ENCODE measurements at regions not wholly inside any gene's neighbourhood (a gene's known extent, or its start where the extent isn't known, plus 50 kb on each side); places are given as distances from the start of the nearest gene placed in this dataset.
"Not testable (repeated sequence)": the region's sequence is repeated elsewhere in the genome, so short reads cannot be mapped to it uniquely, and the experiment has no call there.

GRCh38 chr10:111634191-111634590 lies 549.4 kb downstream of the GPAM start:
- POLR2A ChIA-PET, result no interaction called here
- no peaks in the 10 kb centered on the region for H3K36me3 Mint-ChIP-seq
- H3K9me3 Mint-ChIP-seq, result peaks cover 2% of the 10 kb centered on the region
- DNase-seq, result no peak
- no peaks in the 10 kb centered on the region for H3K27me3 Mint-ChIP-seq
- no peak for ATAC-seq (ENCODE audit: low read depth)
- H3K4me1 Mint-ChIP-seq, result no peaks in the 10 kb centered on the region
- no peak overlapping the region for H3K27ac Mint-ChIP-seq
- H3K4me3 Mint-ChIP-seq, result no peak overlapping the region

- Mint-ChIP-seq H3K27me3 (no peaks in the 10 kb centered on the region), H3K4me3 (no peak overlapping the region), H3K9me3 (peaks cover 7% of the 10 kb centered on the region), H3K4me1 (no peaks in the 10 kb centered on the region), H3K27ac (no peak overlapping the region), H3K36me3 (no peaks in the 10 kb centered on the region)
- no peak for DNase-seq
- no peak for ATAC-seq (ENCODE audit: low read depth)
- POLR2A ChIA-PET, result no interaction called here
Measured at GRCh38 chr10:111646021-111646420, 537.5 kb downstream of the GPAM start.

- Mint-ChIP-seq H3K4me1 (no peaks in the 10 kb centered on the region), H3K27me3 (no peaks in the 10 kb centered on the region), H3K36me3 (no peaks in the 10 kb centered on the region), H3K27ac (no peak overlapping the region), H3K4me3 (no peak overlapping the region), H3K9me3 (peaks cover 7% of the 10 kb centered on the region)
- DNase-seq (no peak), ATAC-seq (ENCODE audit: low read depth) (no peak)
- POLR2A ChIA-PET, result no interaction called here
Measured at GRCh38 chr10:111648046-111648445, 535.5 kb downstream of the GPAM start.

GRCh38 chr10:111649080-111649479 lies 534.5 kb downstream of the GPAM start:
- DNase-seq; H3K36me3 Mint-ChIP-seq; H3K27ac Mint-ChIP-seq; ATAC-seq (ENCODE audit: low read depth); H3K4me3 Mint-ChIP-seq; H3K27me3 Mint-ChIP-seq; H3K9me3 Mint-ChIP-seq; H3K4me1 Mint-ChIP-seq; POLR2A ChIA-PET: not testable (repeated sequence)

GRCh38 chr10:111650088-111650487 lies 533.5 kb downstream of the GPAM start:
- POLR2A ChIA-PET, result no interaction called here
- Mint-ChIP-seq H3K27ac (no peak overlapping the region), H3K4me3 (no peak overlapping the region), H3K9me3 (peaks cover 7% of the 10 kb centered on the region), H3K36me3 (no peaks in the 10 kb centered on the region), H3K4me1 (no peaks in the 10 kb centered on the region), H3K27me3 (no peaks in the 10 kb centered on the region)
- no peak for ATAC-seq (ENCODE audit: low read depth)
- DNase-seq, result no peak

- H3K27me3 Mint-ChIP-seq, result no peaks in the 10 kb centered on the region
- no peaks in the 10 kb centered on the region for H3K4me1 Mint-ChIP-seq
- H3K36me3 Mint-ChIP-seq, result no peaks in the 10 kb centered on the region
- no peak for ATAC-seq (ENCODE audit: low read depth)
- DNase-seq, result no peak
- POLR2A ChIA-PET, result no interaction called here
- no peaks in the 10 kb centered on the region for H3K9me3 Mint-ChIP-seq
- no peak overlapping the region for H3K27ac Mint-ChIP-seq
- no peak overlapping the region for H3K4me3 Mint-ChIP-seq
Measured at GRCh38 chr10:111656066-111656465, 527.5 kb downstream of the GPAM start.

GRCh38 chr10:111677759-111678158 lies 505.8 kb downstream of the GPAM start:
- no peaks in the 10 kb centered on the region for H3K36me3 Mint-ChIP-seq
- no peaks in the 10 kb centered on the region for H3K27me3 Mint-ChIP-seq
- no peak overlapping the region for H3K27ac Mint-ChIP-seq
- POLR2A ChIA-PET, result no interaction called here
- H3K9me3 Mint-ChIP-seq, result no peaks in the 10 kb centered on the region
- no peak overlapping the region for H3K4me3 Mint-ChIP-seq
- no peaks in the 10 kb centered on the region for H3K4me1 Mint-ChIP-seq
- ATAC-seq (ENCODE audit: low read depth) (no peak), DNase-seq (no peak)

- no peak overlapping the region for H3K27ac Mint-ChIP-seq
- POLR2A ChIA-PET, result no interaction called here
- no peaks in the 10 kb centered on the region for H3K36me3 Mint-ChIP-seq
- ATAC-seq (ENCODE audit: low read depth) (no peak), DNase-seq (no peak)
- no peak overlapping the region for H3K4me3 Mint-ChIP-seq
- H3K27me3 Mint-ChIP-seq, result no peaks in the 10 kb centered on the region
- peaks cover 1% of the 10 kb centered on the region for H3K9me3 Mint-ChIP-seq
- H3K4me1 Mint-ChIP-seq, result no peaks in the 10 kb centered on the region
Measured at GRCh38 chr10:111686796-111687195, 496.8 kb downstream of the GPAM start.

- Mint-ChIP-seq H3K27me3 (no peaks in the 10 kb centered on the region), H3K9me3 (no peaks in the 10 kb centered on the region), H3K27ac (no peak overlapping the region), H3K36me3 (no peaks in the 10 kb centered on the region), H3K4me1 (no peaks in the 10 kb centered on the region), H3K4me3 (no peak overlapping the region)
- POLR2A ChIA-PET, result no interaction called here
- ATAC-seq (ENCODE audit: low read depth) (no peak), DNase-seq (no peak)
Measured at GRCh38 chr10:111698711-111699110, 484.9 kb downstream of the GPAM start.

- Mint-ChIP-seq H3K36me3 (no peaks in the 10 kb centered on the region), H3K4me1 (no peaks in the 10 kb centered on the region), H3K27ac (no peak overlapping the region), H3K4me3 (no peak overlapping the region), H3K9me3 (no peaks in the 10 kb centered on the region), H3K27me3 (no peaks in the 10 kb centered on the region)
- POLR2A ChIA-PET, result no interaction called here
- no peak for DNase-seq
- ATAC-seq (ENCODE audit: low read depth), result no peak
Measured at GRCh38 chr10:111703986-111704385, 479.6 kb downstream of the GPAM start.

- DNase-seq, result no peak
- H3K4me1 Mint-ChIP-seq, result no peaks in the 10 kb centered on the region
- H3K27me3 Mint-ChIP-seq, result no peaks in the 10 kb centered on the region
- POLR2A ChIA-PET, result no interaction called here
- H3K4me3 Mint-ChIP-seq, result no peak overlapping the region
- no peaks in the 10 kb centered on the region for H3K36me3 Mint-ChIP-seq
- no peak for ATAC-seq (ENCODE audit: low read depth)
- H3K27ac Mint-ChIP-seq, result no peak overlapping the region
- H3K9me3 Mint-ChIP-seq, result no peaks in the 10 kb centered on the region
Measured at GRCh38 chr10:111705021-111705420, 478.5 kb downstream of the GPAM start.

GRCh38 chr10:111706331-111706730 lies 477.2 kb downstream of the GPAM start:
- Mint-ChIP-seq H3K9me3 (no peaks in the 10 kb centered on the region), H3K4me1 (no peaks in the 10 kb centered on the region), H3K4me3 (no peak overlapping the region), H3K36me3 (no peaks in the 10 kb centered on the region), H3K27me3 (no peaks in the 10 kb centered on the region), H3K27ac (no peak overlapping the region)
- DNase-seq, result no peak
- no peak for ATAC-seq (ENCODE audit: low read depth)
- POLR2A ChIA-PET, result no interaction called here

GRCh38 chr10:111707076-111707475 lies 476.5 kb downstream of the GPAM start:
- Mint-ChIP-seq H3K4me3 (no peak overlapping the region), H3K27ac (no peak overlapping the region), H3K27me3 (no peaks in the 10 kb centered on the region), H3K36me3 (no peaks in the 10 kb centered on the region), H3K4me1 (no peaks in the 10 kb centered on the region), H3K9me3 (no peaks in the 10 kb centered on the region)
- POLR2A ChIA-PET, result no interaction called here
- DNase-seq (no peak), ATAC-seq (ENCODE audit: low read depth) (no peak)

- Mint-ChIP-seq H3K9me3 (no peaks in the 10 kb centered on the region), H3K36me3 (no peaks in the 10 kb centered on the region), H3K27ac (no peak overlapping the region), H3K4me1 (no peaks in the 10 kb centered on the region), H3K27me3 (no peaks in the 10 kb centered on the region), H3K4me3 (no peak overlapping the region)
- POLR2A ChIA-PET, result no interaction called here
- ATAC-seq (ENCODE audit: low read depth) (no peak), DNase-seq (no peak)
Measured at GRCh38 chr10:111709603-111710002, 474.0 kb downstream of the GPAM start.

- Mint-ChIP-seq H3K36me3 (no peaks in the 10 kb centered on the region), H3K9me3 (peaks cover 5% of the 10 kb centered on the region), H3K27me3 (no peaks in the 10 kb centered on the region), H3K4me3 (no peak overlapping the region), H3K4me1 (no peaks in the 10 kb centered on the region), H3K27ac (no peak overlapping the region)
- DNase-seq (no peak), ATAC-seq (ENCODE audit: low read depth) (no peak)
- POLR2A ChIA-PET, result no interaction called here
Measured at GRCh38 chr10:111716032-111716431, 467.5 kb downstream of the GPAM start.
